Naive thymus-derived CD4-positive, alpha-beta T cell (primary cell): ENCODE measurements at regions not wholly inside any gene's neighbourhood (a gene's known extent, or its start where the extent isn't known, plus 50 kb on each side); places are given as distances from the start of the nearest gene placed in this dataset.

Source experiments
- ATAC-seq: fragments of 150-1000 bp; cut with Tn5 transposase; 2 replicates; pipeline ENCODE4 v1.10.0; 2021; ENCODE audit warnings: mild to moderate bottlenecking, moderate library complexity
- CTCF ChIA-PET: fragments of 350-600 bp; sonication (Branson Sonifier 250); formaldehyde crosslinking; loops from one replicate; lab custom pipeline; 2021; ENCODE audit warnings: antibody characterized with exemption; lab: Charles Lee
- POLR2A ChIA-PET: fragments of 350-600 bp; sonication (Branson Sonifier 250); formaldehyde crosslinking; loops from one replicate; lab custom pipeline; 2021; ENCODE audit warnings: antibody characterized with exemption, inconsistent platforms; lab: Charles Lee
- DNase-seq, 9 donors: peaks; one replicate each; pipeline versions ENCODE4 v3.0.0 to v3.0.0-alpha.2; 2020 to 2022; ENCODE audit warnings: mixed read lengths in 1 of 9
- H3K27ac ChIP-seq: one replicate; pipeline ENCODE4 v1.7.0; 2013; ENCODE audit warnings: mild to moderate bottlenecking, low read depth, low read length, moderate library complexity
- H3K27me3 ChIP-seq, 2 donors: one replicate each; pipeline ENCODE4 v1.7.0; 2013; ENCODE audit warnings: low read length in 2 of 2, mild to moderate bottlenecking in 2 of 2, moderate library complexity in 2 of 2; ENCODE audit not compliant: control insufficient read depth in 2 of 2, insufficient read depth in 2 of 2
- H3K36me3 ChIP-seq, 3 experiments: 1 replicate in 2 of 3; 2 replicates in 1 of 3; pipeline ENCODE4 v1.7.0; 2013; ENCODE audit warnings: low read length in 3 of 3, mild to moderate bottlenecking in 3 of 3, moderate library complexity in 1 of 3; ENCODE audit not compliant: insufficient read depth in 3 of 3, control insufficient read depth in 2 of 3
- H3K4me1 ChIP-seq, 2 donors: one replicate each; pipeline ENCODE4 v1.7.0; 2013; ENCODE audit warnings: low read length in 2 of 2, mild to moderate bottlenecking in 2 of 2, moderate library complexity in 1 of 2; ENCODE audit not compliant: control insufficient read depth in 2 of 2, insufficient read depth in 2 of 2
- H3K4me3 ChIP-seq: 2 replicates; pipeline ENCODE4 v1.7.0; 2013; ENCODE audit warnings: mild to moderate bottlenecking, low read length
- H3K9me3 ChIP-seq, 3 experiments: 1 replicate in 2 of 3; 2 replicates in 1 of 3; pipeline ENCODE4 v1.7.0; 2013; ENCODE audit warnings: low read length in 3 of 3; ENCODE audit not compliant: control insufficient read depth in 2 of 3
- H3K27ac Mint-ChIP-seq, 9 donors: one replicate each; pipeline ENCODE4 v1.8.0; 2020 to 2022; ENCODE audit warnings: mixed read lengths in 9 of 9, mild to moderate bottlenecking in 8 of 9, moderate library complexity in 5 of 9, inconsistent platforms in 2 of 9
- H3K27me3 Mint-ChIP-seq, 5 donors: one replicate each; pipeline ENCODE4 v1.8.0; 2021 to 2022; ENCODE audit warnings: mixed read lengths in 5 of 5, mild to moderate bottlenecking in 1 of 5
- H3K36me3 Mint-ChIP-seq, 5 donors: one replicate each; pipeline ENCODE4 v1.8.0; 2020 to 2022; ENCODE audit warnings: mixed read lengths in 5 of 5, mild to moderate bottlenecking in 3 of 5, inconsistent platforms in 1 of 5
- H3K4me1 Mint-ChIP-seq, 7 donors: one replicate each; pipeline ENCODE4 v1.8.0; 2020 to 2022; ENCODE audit warnings: mixed read lengths in 7 of 7, mild to moderate bottlenecking in 3 of 7, inconsistent platforms in 1 of 7
- H3K4me3 Mint-ChIP-seq, 10 donors: one replicate each; pipeline ENCODE4 v1.8.0; 2020 to 2022; ENCODE audit warnings: mild to moderate bottlenecking in 10 of 10, mixed read lengths in 10 of 10, moderate library complexity in 6 of 10, inconsistent platforms in 2 of 10
- H3K9me3 Mint-ChIP-seq, 11 donors: one replicate each; pipeline ENCODE4 v1.8.0; 2020 to 2022; ENCODE audit warnings: mixed read lengths in 11 of 11, mild to moderate bottlenecking in 4 of 11, inconsistent platforms in 1 of 11, moderate library complexity in 1 of 11
- intact Hi-C, 2 donors: fragments of 100-400 bp; cut with micrococcal nuclease; formaldehyde crosslinking; loops; one replicate each; pipeline ENCODE4 v1.15.1; 2023

GRCh38 chr6:94443701-94444100 lies 1024.3 kb upstream of the EPHA7 start:
- Histone ChIP-seq H3K27ac (no peak overlapping the region), H3K36me3 (no peaks in the 10 kb centered on the region), H3K4me3 (no peak overlapping the region), H3K9me3 (no peaks in the 10 kb centered on the region), H3K27me3 (no peaks in the 10 kb centered on the region), H3K4me1 (no peaks in the 10 kb centered on the region)
- POLR2A ChIA-PET = no interaction called here
- no peak for ATAC-seq
- DNase-seq = no peak
- CTCF ChIA-PET = no interaction called here
- H3K4me3 Mint-ChIP-seq = no peak overlapping the region
- H3K9me3 Mint-ChIP-seq = peaks cover 0 to 19% (median 2%) of the 10 kb centered on the region in 11 donors
- intact Hi-C loops = no loop called here
- H3K27me3 Mint-ChIP-seq = no peaks in the 10 kb centered on the region
- no peak overlapping the region for H3K27ac Mint-ChIP-seq
- no peaks in the 10 kb centered on the region for H3K4me1 Mint-ChIP-seq
- H3K36me3 Mint-ChIP-seq = no peaks in the 10 kb centered on the region

- H3K27ac ChIP-seq = no peak overlapping the region
- H3K27ac Mint-ChIP-seq = no peak overlapping the region
- H3K9me3 ChIP-seq = peaks cover 0 to 12% (median 0%) of the 10 kb centered on the region in 3 experiments
- H3K9me3 Mint-ChIP-seq = peaks cover 0 to 47% (median 9%) of the 10 kb centered on the region in 11 donors
- intact Hi-C loops = no loop called here
- DNase-seq (no peak), ATAC-seq (no peak)
- no peak overlapping the region for H3K4me3 ChIP-seq
- H3K27me3 ChIP-seq = no peaks in the 10 kb centered on the region
- H3K4me1 ChIP-seq = no peaks in the 10 kb centered on the region
- H3K27me3 Mint-ChIP-seq = no peaks in the 10 kb centered on the region
- ChIA-PET CTCF (no interaction called here), POLR2A (no interaction called here)
- H3K4me3 Mint-ChIP-seq = no peak overlapping the region
- H3K36me3 ChIP-seq = no peaks in the 10 kb centered on the region
- no peaks in the 10 kb centered on the region for H3K36me3 Mint-ChIP-seq
- no peaks in the 10 kb centered on the region for H3K4me1 Mint-ChIP-seq
Observed at GRCh38 chr6:94424692-94425091, 1005.3 kb upstream of the EPHA7 start.

- H3K36me3 Mint-ChIP-seq = no peaks in the 10 kb centered on the region
- no peak overlapping the region for H3K27ac ChIP-seq
- ATAC-seq (no peak), DNase-seq (no peak)
- H3K4me3 Mint-ChIP-seq = no peak overlapping the region
- H3K36me3 ChIP-seq = no peaks in the 10 kb centered on the region
- no peaks in the 10 kb centered on the region for H3K4me1 ChIP-seq
- H3K27me3 Mint-ChIP-seq = no peaks in the 10 kb centered on the region
- no peaks in the 10 kb centered on the region for H3K9me3 ChIP-seq
- H3K27me3 ChIP-seq = no peaks in the 10 kb centered on the region
- ChIA-PET CTCF (no interaction called here), POLR2A (no interaction called here)
- peaks cover 0 to 19% (median 0%) of the 10 kb centered on the region in 11 donors for H3K9me3 Mint-ChIP-seq
- no peak overlapping the region for H3K4me3 ChIP-seq
- no peaks in the 10 kb centered on the region for H3K4me1 Mint-ChIP-seq
- no peak overlapping the region for H3K27ac Mint-ChIP-seq
- intact Hi-C loops = no loop called here
Observed at GRCh38 chr6:94417363-94417762, 998.0 kb upstream of the EPHA7 start.

- intact Hi-C loops = no loop called here
- no peak overlapping the region for H3K27ac Mint-ChIP-seq
- no peaks in the 10 kb centered on the region for H3K36me3 Mint-ChIP-seq
- CTCF ChIA-PET = no interaction called here
- no peak overlapping the region for H3K27ac ChIP-seq
- no peaks in the 10 kb centered on the region for H3K36me3 ChIP-seq
- H3K9me3 Mint-ChIP-seq = peaks cover 0 to 21% (median 0%) of the 10 kb centered on the region in 11 donors
- no peaks in the 10 kb centered on the region for H3K9me3 ChIP-seq
- no peaks in the 10 kb centered on the region for H3K27me3 Mint-ChIP-seq
- ATAC-seq = no peak
- no peak overlapping the region for H3K4me3 Mint-ChIP-seq
- H3K4me1 ChIP-seq = no peaks in the 10 kb centered on the region
- no peaks in the 10 kb centered on the region for H3K27me3 ChIP-seq
- no peak overlapping the region for H3K4me3 ChIP-seq
- H3K4me1 Mint-ChIP-seq = no peaks in the 10 kb centered on the region
- POLR2A ChIA-PET = interaction anchor here (0.8 kb wide), 1 partner anchor 13 kb away, joined by 3 read pairs; no protein-coding TSS in a partner anchor
- DNase-seq = no peak
Observed at GRCh38 chr6:94414041-94414440, 994.7 kb upstream of the EPHA7 start.

GRCh38 chr6:94401311-94401710 lies 982.0 kb upstream of the EPHA7 start:
- intact Hi-C loops = no loop called here
- Histone ChIP-seq H3K27ac (no peak overlapping the region), H3K27me3 (no peaks in the 10 kb centered on the region), H3K4me1 (no peaks in the 10 kb centered on the region), H3K9me3 (no peaks in the 10 kb centered on the region), H3K4me3 (no peak overlapping the region), H3K36me3 (no peaks in the 10 kb centered on the region)
- DNase-seq (no peak), ATAC-seq (no peak)
- no peak overlapping the region for H3K4me3 Mint-ChIP-seq
- no peaks in the 10 kb centered on the region for H3K4me1 Mint-ChIP-seq
- CTCF ChIA-PET = no interaction called here
- POLR2A ChIA-PET = no interaction called here
- H3K9me3 Mint-ChIP-seq = peaks cover 0 to 7% (median 2%) of the 10 kb centered on the region in 11 donors
- H3K36me3 Mint-ChIP-seq = no peaks in the 10 kb centered on the region
- H3K27me3 Mint-ChIP-seq = no peaks in the 10 kb centered on the region
- no peak overlapping the region for H3K27ac Mint-ChIP-seq

- no peak overlapping the region for H3K27ac ChIP-seq
Observed at GRCh38 chr6:94394822-94395221, 975.5 kb upstream of the EPHA7 start.

GRCh38 chr6:94389218-94389617 lies 969.9 kb upstream of the EPHA7 start:
- ChIA-PET CTCF (no interaction called here), POLR2A (no interaction called here)
- H3K27ac Mint-ChIP-seq = no peak overlapping the region
- Histone ChIP-seq H3K36me3 (no peaks in the 10 kb centered on the region), H3K27ac (no peak overlapping the region), H3K27me3 (no peaks in the 10 kb centered on the region), H3K9me3 (no peaks in the 10 kb centered on the region), H3K4me3 (no peak overlapping the region), H3K4me1 (no peaks in the 10 kb centered on the region)
- no peaks in the 10 kb centered on the region for H3K27me3 Mint-ChIP-seq
- ATAC-seq (no peak), DNase-seq (no peak)
- intact Hi-C loops = no loop called here
- no peaks in the 10 kb centered on the region for H3K4me1 Mint-ChIP-seq
- no peaks in the 10 kb centered on the region for H3K9me3 Mint-ChIP-seq
- no peaks in the 10 kb centered on the region for H3K36me3 Mint-ChIP-seq
- H3K4me3 Mint-ChIP-seq = no peak overlapping the region

More at GRCh38 chr6:94394822-94395221, 975.5 kb upstream of the EPHA7 start:
- ChIA-PET CTCF (no interaction called here), POLR2A (no interaction called here)
- Mint-ChIP-seq H3K4me3 (no peak overlapping the region), H3K9me3 (peaks cover 0 to 4% (median 0%) of the 10 kb centered on the region in 11 donors), H3K27me3 (no peaks in the 10 kb centered on the region), H3K27ac (no peak overlapping the region), H3K4me1 (no peaks in the 10 kb centered on the region), H3K36me3 (no peaks in the 10 kb centered on the region)
- DNase-seq (no peak), ATAC-seq (no peak)
- H3K4me1 ChIP-seq = no peaks in the 10 kb centered on the region
- no peak overlapping the region for H3K4me3 ChIP-seq
- no peaks in the 10 kb centered on the region for H3K27me3 ChIP-seq
- no peaks in the 10 kb centered on the region for H3K9me3 ChIP-seq
- intact Hi-C loops = no loop called here
- H3K36me3 ChIP-seq = no peaks in the 10 kb centered on the region
